ENCODE measurements at regions not wholly inside any gene's neighbourhood (a gene's known extent, or its start where the extent isn't known, plus 50 kb on each side); places are given as distances from the start of the nearest gene placed in this dataset.

- H3K79me1 ChIP-seq (ENCODE audit: insufficient read depth, low read depth, low read length, poor library complexity, severe bottlenecking): no peaks in the 10 kb centered on the region
- peaks cover 7 to 24% of the 10 kb centered on the region in 2 experiments for H3K9me3 Mint-ChIP-seq
- H2BK20ac ChIP-seq (ENCODE audit: low read depth, low read length, poor library complexity, severe bottlenecking): no peak overlapping the region
- H3K27me3 ChIP-seq (ENCODE audit: insufficient read depth, low read length): no peaks in the 10 kb centered on the region
- H3K27me3 Mint-ChIP-seq (ENCODE audit: low read depth): peaks cover 5% of the 10 kb centered on the region; the same call in 1 of the 2 replicates
- H4K91ac ChIP-seq (ENCODE audit: insufficient read length, low read depth, low read length): no peak overlapping the region
- H3K36me3 Mint-ChIP-seq (ENCODE audit: insufficient read depth in 1 of 3, low read depth in 3 of 3): peaks cover 0 to 4% (median 3%) of the 10 kb centered on the region in 3 experiments; a peak in 4 of 7 replicates
- no peak overlapping the region for H3K27ac ChIP-seq (ENCODE audit: insufficient read length, low read depth, low read length)
- peaks cover 8% of the 10 kb centered on the region in 2 experiments for H3K4me1 Mint-ChIP-seq
- no peak overlapping the region for H3K27ac Mint-ChIP-seq
- H4K8ac ChIP-seq (replicated peaks; ENCODE audit: insufficient read length, low read depth, low read length): no peak overlapping the region
- no peak overlapping the region for H2BK120ac ChIP-seq (ENCODE audit: low read depth, low read length, poor library complexity, severe bottlenecking)
- H3K23me2 ChIP-seq (ENCODE audit: insufficient read length, low read depth, low read length, poor library complexity, severe bottlenecking): no peaks in the 10 kb centered on the region
- H3K4ac ChIP-seq (ENCODE audit: low read depth, low read length): no peak overlapping the region
- H3K9me3 ChIP-seq (ENCODE audit: control insufficient read depth, low read depth, low read length): no peaks in the 10 kb centered on the region
- no peaks in the 10 kb centered on the region for H4K20me1 ChIP-seq (ENCODE audit: control insufficient read depth, insufficient read depth, insufficient read length)
- no peak overlapping the region for H3K4me3 Mint-ChIP-seq
- H3T11ph ChIP-seq (ENCODE audit: low read length): no peak overlapping the region
- no peak overlapping the region for H3K18ac ChIP-seq (ENCODE audit: insufficient read length, low read depth, low read length)
- no peak overlapping the region for H3K56ac ChIP-seq (ENCODE audit: insufficient read length, low read depth, low read length)
- no peaks in the 10 kb centered on the region for H3K79me2 ChIP-seq (ENCODE audit: insufficient read depth, low read length)
- no peak overlapping the region for H2BK15ac ChIP-seq (ENCODE audit: low read depth, low read length)
- no CpG with 5 or more reads among the region's 3 CpGs for WGBS (ENCODE audit: extremely low coverage, insufficient read length, low lambda C conversion rate)
- no peak overlapping the region for H2BK12ac ChIP-seq (ENCODE audit: insufficient read length, low read depth, low read length)
- H3K9ac ChIP-seq (ENCODE audit: extremely low read depth, insufficient read length, low read length): no peak overlapping the region
- DNase-seq: no peak
- H3K4me2 ChIP-seq (ENCODE audit: insufficient read depth, insufficient read length, low read length): no peak overlapping the region
- H3K23ac ChIP-seq (ENCODE audit: insufficient read length, low read depth, low read length): no peak overlapping the region
- H2AK5ac ChIP-seq (ENCODE audit: insufficient read length, low read length): no peak overlapping the region
- no peak overlapping the region for H4K5ac ChIP-seq (ENCODE audit: insufficient read length, low read depth, low read length)
- H2AFZ ChIP-seq (ENCODE audit: low read length): no peak overlapping the region
- no peak overlapping the region for H2BK5ac ChIP-seq (ENCODE audit: insufficient read length, low read length)
- no peak overlapping the region for H3K14ac ChIP-seq (ENCODE audit: insufficient read depth, low read length)
- H3K4me1 ChIP-seq (ENCODE audit: insufficient read depth, low read length): no peaks in the 10 kb centered on the region
- TF ChIP-seq CTCF (conservative IDR thresholded peaks at IDR 0.05): no peak
Observed at GRCh38 chr5:66459728-66460127, 136.5 kb upstream of the MAST4 start.

All from H9 (cell line).